ENCODE measurements at regions not wholly inside any gene's neighbourhood (a gene's known extent, or its start where the extent isn't known, plus 50 kb on each side); places are given as distances from the start of the nearest gene placed in this dataset.

DNA sequence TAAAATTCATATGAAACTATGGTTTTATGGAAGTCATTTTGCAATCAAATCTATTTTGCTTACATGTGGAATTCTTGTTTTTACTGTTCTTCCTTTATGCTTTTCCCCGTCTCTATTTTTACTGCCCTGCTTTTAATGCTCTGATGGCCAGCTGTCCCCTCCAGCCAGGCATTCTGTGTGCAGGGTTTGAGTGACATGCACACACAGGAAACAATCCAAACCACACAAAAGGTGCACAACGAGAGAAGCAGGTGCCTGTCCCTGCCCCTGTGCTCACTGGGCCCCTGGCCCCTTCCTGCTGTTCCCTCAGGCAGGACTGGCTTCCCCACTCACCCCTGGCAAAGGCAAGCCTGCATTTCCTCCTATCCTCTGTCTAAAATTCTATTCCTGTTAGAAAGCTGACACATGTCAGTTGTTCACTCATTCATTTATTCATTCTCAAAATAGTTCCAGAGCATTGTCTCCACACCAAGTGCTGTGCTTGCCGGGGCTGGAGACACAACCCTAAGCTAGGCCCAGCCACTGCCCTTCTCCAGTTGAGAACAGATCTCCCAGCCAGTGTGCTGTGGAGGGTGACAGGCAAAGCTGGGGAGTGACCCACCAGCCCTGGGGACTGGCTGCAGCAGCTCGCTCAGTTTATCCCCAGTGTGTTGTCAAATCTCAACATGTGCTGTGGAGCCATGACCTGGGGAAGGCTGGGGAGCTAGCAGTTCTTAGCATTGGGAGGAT, 346.3 kb downstream of the FBXW7 start:
- TF ChIP-seq, protein P1, sequence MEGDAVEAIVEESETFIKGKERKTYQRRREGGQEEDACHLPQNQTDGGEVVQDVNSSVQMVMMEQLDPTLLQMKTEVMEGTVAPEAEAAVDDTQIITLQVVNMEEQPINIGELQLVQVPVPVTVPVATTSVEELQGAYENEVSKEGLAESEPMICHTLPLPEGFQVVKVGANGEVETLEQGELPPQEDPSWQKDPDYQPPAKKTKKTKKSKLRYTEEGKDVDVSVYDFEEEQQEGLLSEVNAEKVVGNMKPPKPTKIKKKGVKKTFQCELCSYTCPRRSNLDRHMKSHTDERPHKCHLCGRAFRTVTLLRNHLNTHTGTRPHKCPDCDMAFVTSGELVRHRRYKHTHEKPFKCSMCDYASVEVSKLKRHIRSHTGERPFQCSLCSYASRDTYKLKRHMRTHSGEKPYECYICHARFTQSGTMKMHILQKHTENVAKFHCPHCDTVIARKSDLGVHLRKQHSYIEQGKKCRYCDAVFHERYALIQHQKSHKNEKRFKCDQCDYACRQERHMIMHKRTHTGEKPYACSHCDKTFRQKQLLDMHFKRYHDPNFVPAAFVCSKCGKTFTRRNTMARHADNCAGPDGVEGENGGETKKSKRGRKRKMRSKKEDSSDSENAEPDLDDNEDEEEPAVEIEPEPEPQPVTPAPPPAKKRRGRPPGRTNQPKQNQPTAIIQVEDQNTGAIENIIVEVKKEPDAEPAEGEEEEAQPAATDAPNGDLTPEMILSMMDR (conservative IDR thresholded peaks at IDR 0.05): no peak
- TF ChIP-seq ZFX (IDR thresholded peaks at IDR 0.05): no peak
